Astrocyte (in vitro differentiated cells and primary cell): ENCODE measurements at regions not wholly inside any gene's neighbourhood (a gene's known extent, or its start where the extent isn't known, plus 50 kb on each side); places are given as distances from the start of the nearest gene placed in this dataset.

Experiments
- DNase-seq: peaks from one replicate; pipeline ENCODE4 v3.0.0-alpha.2; 2010; ENCODE audit warnings: low read depth
- FAIRE-seq: peaks from 2 replicates; lab custom pipeline; 2011; peaks lifted over from hg19 to GRCh38; lab: Jason Lieb, UNC
- H2AFZ ChIP-seq: 2 replicates; pipeline ENCODE4 v1.6.0; 2012; ENCODE audit warnings: low read depth, low read length, inconsistent platforms
- H3K27ac ChIP-seq: 2 replicates; pipeline ENCODE4 v1.5.1; 2011; ENCODE audit warnings: low read depth, low read length, inconsistent platforms
- H3K27me3 ChIP-seq: 2 replicates; pipeline ENCODE4 v1.6.0; 2011; ENCODE audit warnings: low read length, inconsistent platforms; ENCODE audit not compliant: insufficient read depth
- H3K36me3 ChIP-seq: 2 replicates; pipeline ENCODE4 v1.5.1; 2011; ENCODE audit warnings: low read length, inconsistent platforms; ENCODE audit not compliant: insufficient read depth
- H3K4me1 ChIP-seq: 2 replicates; pipeline ENCODE4 v1.5.1; 2011; ENCODE audit warnings: low read length, inconsistent platforms; ENCODE audit not compliant: insufficient read depth
- H3K4me2 ChIP-seq: 2 replicates; pipeline ENCODE4 v1.6.0; 2012; ENCODE audit warnings: low read length, inconsistent platforms
- H3K4me3 ChIP-seq: 2 replicates; pipeline ENCODE4 v1.5.1; 2011; ENCODE audit warnings: low read depth, mild to moderate bottlenecking, low read length, inconsistent platforms; ENCODE audit not compliant: insufficient read depth
- H3K79me2 ChIP-seq: 2 replicates; pipeline ENCODE4 v1.6.0; 2012; ENCODE audit warnings: mild to moderate bottlenecking, low read length, inconsistent platforms; ENCODE audit not compliant: insufficient read depth
- H3K9ac ChIP-seq: 2 replicates; pipeline ENCODE4 v1.6.0; 2012; ENCODE audit warnings: mild to moderate bottlenecking, low read length, inconsistent platforms
- H3K9me3 ChIP-seq: 2 replicates; pipeline ENCODE4 v1.5.1; 2012; ENCODE audit warnings: low read depth, mild to moderate bottlenecking, low read length, inconsistent platforms; ENCODE audit not compliant: insufficient read depth
- H4K20me1 ChIP-seq: 2 replicates; pipeline ENCODE4 v1.6.0; 2012; ENCODE audit warnings: low read length, inconsistent platforms; ENCODE audit not compliant: insufficient read depth
- H3K27ac Mint-ChIP-seq: one replicate; pipeline ENCODE4 v1.8.0; 2021; ENCODE audit warnings: mild to moderate bottlenecking, mixed read lengths; ENCODE audit not compliant: unreplicated experiment
- H3K27me3 Mint-ChIP-seq: one replicate; pipeline ENCODE4 v1.8.0; 2021; ENCODE audit warnings: low read depth, mixed read lengths; ENCODE audit not compliant: unreplicated experiment
- H3K36me3 Mint-ChIP-seq: one replicate; pipeline ENCODE4 v1.8.0; 2021; ENCODE audit warnings: low read depth, mixed read lengths; ENCODE audit not compliant: unreplicated experiment
- H3K4me1 Mint-ChIP-seq: one replicate; pipeline ENCODE4 v1.8.0; 2021; ENCODE audit warnings: low read depth, mixed read lengths; ENCODE audit not compliant: unreplicated experiment
- H3K4me3 Mint-ChIP-seq: one replicate; pipeline ENCODE4 v1.8.0; 2021; ENCODE audit warnings: mild to moderate bottlenecking, moderate library complexity, mixed read lengths; ENCODE audit not compliant: unreplicated experiment
- H3K9me3 Mint-ChIP-seq: one replicate; pipeline ENCODE4 v1.8.0; 2021; ENCODE audit warnings: mild to moderate bottlenecking, mixed read lengths; ENCODE audit not compliant: unreplicated experiment
- CTCF ChIP-seq: IDR thresholded peaks from 2 replicates; pipeline ENCODE4 v1.5.1; 2011; ENCODE audit warnings: low read depth, mild to moderate bottlenecking, inconsistent platforms, low read length, moderate library complexity; ENCODE audit not compliant: insufficient read depth
- EZH2 ChIP-seq: IDR thresholded peaks from 2 replicates; pipeline ENCODE4 v1.6.1; 2012; ENCODE audit warnings: mild to moderate bottlenecking, low read length, inconsistent platforms; ENCODE audit not compliant: insufficient read depth

DNA sequence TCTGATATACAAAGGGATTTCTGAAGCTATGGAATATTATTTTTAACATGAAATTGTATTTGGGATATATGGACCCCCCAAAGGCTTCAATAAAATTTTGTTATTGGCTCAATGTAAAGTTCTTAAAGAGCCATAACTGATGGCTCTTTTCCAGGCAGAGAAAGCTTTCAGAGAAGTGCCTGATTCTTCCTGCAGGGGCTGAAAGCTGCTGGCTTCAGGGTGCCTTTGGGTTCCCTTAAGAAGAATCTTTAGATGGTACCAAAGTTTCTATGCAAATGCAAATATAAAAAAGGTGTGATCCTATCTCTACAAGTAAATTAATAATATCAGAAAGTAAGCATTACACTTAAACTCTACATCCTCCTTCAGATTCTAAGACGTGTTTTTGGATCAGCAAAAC, 72.6 kb downstream of the NR2F2 start:
- H3K9ac ChIP-seq: no peak overlapping the region
- H2AFZ ChIP-seq: no peak overlapping the region
- DNase-seq (no peak), FAIRE-seq (no peak)
- Mint-ChIP-seq H3K4me3 (no peak overlapping the region), H3K27ac (no peak overlapping the region), H3K36me3 (no peaks in the 10 kb centered on the region), H3K9me3 (peaks cover 3% of the 10 kb centered on the region), H3K27me3 (peaks cover 78% of the 10 kb centered on the region), H3K4me1 (peaks cover 3% of the 10 kb centered on the region)
- no peaks in the 10 kb centered on the region for H3K36me3 ChIP-seq
- H3K27ac ChIP-seq: no peak overlapping the region
- H3K27me3 ChIP-seq: peaks cover 23% of the 10 kb centered on the region
- no peaks in the 10 kb centered on the region for H3K79me2 ChIP-seq
- no peak for TF ChIP-seq CTCF
- no peak for TF ChIP-seq EZH2
- no peak overlapping the region for H3K4me3 ChIP-seq
- H3K9me3 ChIP-seq: no peaks in the 10 kb centered on the region
- no peak overlapping the region for H3K4me2 ChIP-seq
- H3K4me1 ChIP-seq: no peaks in the 10 kb centered on the region
- H4K20me1 ChIP-seq: no peaks in the 10 kb centered on the region

DNA sequence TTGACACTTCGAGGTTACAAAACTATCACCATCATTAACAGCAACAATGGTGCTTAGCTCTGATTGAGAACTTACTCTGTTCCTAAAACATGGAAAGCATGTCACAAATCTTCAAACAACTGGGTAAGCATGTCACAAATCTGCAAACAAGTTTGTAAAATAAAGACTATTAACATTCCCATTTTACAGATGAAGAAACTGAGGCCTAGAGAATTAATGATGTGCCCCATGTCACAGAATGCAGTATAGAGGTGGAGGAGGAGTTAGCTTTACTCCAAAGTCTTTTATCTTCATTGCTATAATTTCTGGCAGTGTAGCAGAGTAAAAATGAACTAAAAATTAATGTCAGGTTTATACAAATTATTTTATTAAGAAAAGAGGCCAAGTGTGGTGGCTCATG, 73.4 kb downstream of the NR2F2 start:
- peaks cover 3% of the 10 kb centered on the region for H3K9me3 Mint-ChIP-seq
- FAIRE-seq (no peak), DNase-seq (no peak)
- Histone ChIP-seq H3K9me3 (no peaks in the 10 kb centered on the region), H4K20me1 (no peaks in the 10 kb centered on the region), H3K27ac (no peak overlapping the region), H3K4me1 (peaks cover 3% of the 10 kb centered on the region), H3K4me3 (no peak overlapping the region), H3K79me2 (no peaks in the 10 kb centered on the region), H3K9ac (no peak overlapping the region), H3K27me3 (peaks cover 30% of the 10 kb centered on the region), H3K4me2 (no peak overlapping the region), H3K36me3 (no peaks in the 10 kb centered on the region), H2AFZ (no peak overlapping the region)
- no peak overlapping the region for H3K4me3 Mint-ChIP-seq
- peaks cover 4% of the 10 kb centered on the region for H3K4me1 Mint-ChIP-seq
- peaks cover 78% of the 10 kb centered on the region for H3K27me3 Mint-ChIP-seq
- H3K36me3 Mint-ChIP-seq: no peaks in the 10 kb centered on the region
- TF ChIP-seq EZH2: no peak
- TF ChIP-seq CTCF: no peak
- no peak overlapping the region for H3K27ac Mint-ChIP-seq

DNA sequence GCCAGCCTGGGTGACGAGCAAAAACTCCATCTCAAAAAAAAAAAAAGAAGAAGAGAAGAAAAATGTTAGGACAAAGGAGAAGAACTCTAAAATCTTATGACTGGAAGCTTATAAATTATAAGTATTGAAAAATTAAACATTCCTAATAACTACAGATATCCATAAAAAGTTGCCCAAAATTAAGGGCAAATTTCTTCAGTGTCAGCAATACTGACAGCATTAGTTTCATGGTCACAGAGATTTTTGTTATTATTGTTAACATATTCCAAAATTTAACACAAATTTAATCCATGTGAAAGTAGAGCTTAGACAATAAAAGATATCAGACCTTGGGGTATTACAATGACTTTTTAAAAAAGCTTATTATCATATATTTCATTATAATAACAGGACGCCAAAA, 74.1 kb downstream of the NR2F2 start:
- H3K36me3 ChIP-seq: no peaks in the 10 kb centered on the region
- FAIRE-seq: no peak
- H3K9ac ChIP-seq: no peak overlapping the region
- H3K4me2 ChIP-seq: no peak overlapping the region
- Mint-ChIP-seq H3K36me3 (no peaks in the 10 kb centered on the region), H3K27me3 (peaks cover 76% of the 10 kb centered on the region), H3K4me3 (no peak overlapping the region), H3K4me1 (peaks cover 5% of the 10 kb centered on the region), H3K9me3 (peaks cover 3% of the 10 kb centered on the region), H3K27ac (no peak overlapping the region)
- H3K9me3 ChIP-seq: no peaks in the 10 kb centered on the region
- no peak overlapping the region for H2AFZ ChIP-seq
- TF ChIP-seq EZH2: no peak
- no peak for TF ChIP-seq CTCF
- H3K27me3 ChIP-seq: peaks cover 36% of the 10 kb centered on the region
- H3K4me3 ChIP-seq: no peak overlapping the region
- no peaks in the 10 kb centered on the region for H3K79me2 ChIP-seq
- peaks cover 9% of the 10 kb centered on the region for H3K4me1 ChIP-seq
- no peaks in the 10 kb centered on the region for H4K20me1 ChIP-seq
- H3K27ac ChIP-seq: no peak overlapping the region
- DNase-seq: no peak
